HG03060 (cell line): ENCODE measurements at regions not wholly inside any gene's neighbourhood (a gene's known extent, or its start where the extent isn't known, plus 50 kb on each side); places are given as distances from the start of the nearest gene placed in this dataset.
"Not testable (repeated sequence)": the region's sequence is repeated elsewhere in the genome, so short reads cannot be mapped to it uniquely, and the experiment has no call there.

Experiments used
- ATAC-seq: cut with Tn5 transposase; IDR thresholded peaks from one replicate; pipeline ENCODE4 v1.9.1; 2021; ENCODE audit warnings: low read depth, moderate number of reproducible peaks; ENCODE audit not compliant: unreplicated experiment

DNA sequence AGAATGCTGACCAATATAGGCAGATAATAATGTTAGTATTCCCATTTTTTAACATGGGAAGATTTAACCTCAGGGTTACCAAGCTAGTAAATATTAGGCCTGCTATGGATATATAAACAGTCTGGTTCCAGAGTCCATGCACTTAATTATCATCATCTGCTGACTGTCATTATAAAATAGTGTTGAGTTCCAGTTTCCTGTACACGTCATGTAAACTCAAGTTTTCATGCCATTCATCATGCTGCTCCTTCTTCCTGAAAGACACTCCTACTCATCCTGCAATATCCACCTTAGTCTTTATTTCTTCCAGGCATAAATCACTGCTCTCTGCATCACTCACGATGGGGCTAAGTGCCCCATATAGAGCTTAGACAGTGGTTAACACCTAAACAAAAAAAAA is 420.8 kb upstream of the SPHKAP start:
- ATAC-seq: no peak

GRCh38 chr2:228600265-228600664 is 418.8 kb upstream of the SPHKAP start:
- no peak for ATAC-seq

DNA sequence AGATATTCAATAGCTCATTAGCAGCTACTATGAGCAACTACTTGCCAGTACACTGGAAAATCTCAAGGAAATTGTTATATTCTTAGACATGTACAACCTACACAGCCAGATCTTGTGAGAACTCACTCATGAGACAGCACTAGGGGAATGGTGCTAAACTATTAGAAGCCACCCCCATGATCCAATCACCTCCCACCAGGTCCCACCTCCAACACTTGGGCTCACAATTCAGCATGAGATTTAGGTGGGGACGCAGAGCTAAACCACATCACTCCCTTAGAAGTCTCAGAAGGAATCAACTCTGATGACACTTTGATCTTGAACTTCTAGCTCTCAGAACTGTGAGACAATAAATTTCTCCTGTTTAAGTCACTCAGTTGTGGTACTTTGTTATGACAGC is 418.3 kb upstream of the SPHKAP start:
- no peak for ATAC-seq

GRCh38 chr2:228599297-228599696 is 417.8 kb upstream of the SPHKAP start:
- ATAC-seq: no peak

DNA sequence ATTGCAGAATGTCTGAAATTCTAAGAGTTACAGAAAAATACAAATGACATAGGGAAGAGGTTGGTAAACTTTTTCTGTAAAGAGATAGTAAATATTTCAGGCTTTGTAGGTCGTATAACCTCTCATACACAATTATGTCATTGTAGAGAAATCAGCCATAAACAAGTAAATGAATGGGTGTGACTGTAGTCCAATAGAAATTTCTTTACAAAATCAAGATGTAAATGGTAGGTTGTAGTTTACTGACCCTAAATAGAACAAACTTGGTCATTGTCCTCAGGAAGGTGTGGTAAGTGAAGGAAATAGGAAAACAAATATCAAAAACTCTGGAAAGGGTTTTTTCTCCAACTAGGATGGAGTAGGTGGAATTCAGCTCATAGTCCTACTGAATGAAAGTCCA is 415.5 kb upstream of the SPHKAP start:
- ATAC-seq: no peak

- ATAC-seq: no peak
These were observed 412.5 kb upstream of the SPHKAP start for GRCh38 chr2:228594012-228594411.

GRCh38 chr2:228592925-228593324 is 411.4 kb upstream of the SPHKAP start:
- no peak for ATAC-seq

DNA sequence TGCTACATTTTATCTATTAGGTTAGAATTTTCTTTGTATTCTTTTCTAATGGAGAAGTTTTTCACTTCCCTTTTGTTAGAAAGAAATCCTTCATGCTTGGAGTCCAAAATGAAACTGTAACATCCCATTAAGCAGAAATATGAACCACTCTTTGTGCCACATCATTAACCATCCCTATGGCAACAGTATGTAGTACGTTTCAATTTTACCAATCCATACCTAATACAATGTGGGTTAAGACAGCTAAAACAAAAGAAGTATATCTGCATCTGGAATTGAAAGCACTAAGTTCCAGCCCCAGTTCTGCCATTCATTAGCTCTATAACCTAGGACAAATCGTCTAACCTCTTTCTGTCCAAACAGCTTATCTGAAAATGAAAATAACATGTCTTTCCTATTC is 409.2 kb upstream of the SPHKAP start:
- peak; percentile 99 for ATAC-seq

DNA sequence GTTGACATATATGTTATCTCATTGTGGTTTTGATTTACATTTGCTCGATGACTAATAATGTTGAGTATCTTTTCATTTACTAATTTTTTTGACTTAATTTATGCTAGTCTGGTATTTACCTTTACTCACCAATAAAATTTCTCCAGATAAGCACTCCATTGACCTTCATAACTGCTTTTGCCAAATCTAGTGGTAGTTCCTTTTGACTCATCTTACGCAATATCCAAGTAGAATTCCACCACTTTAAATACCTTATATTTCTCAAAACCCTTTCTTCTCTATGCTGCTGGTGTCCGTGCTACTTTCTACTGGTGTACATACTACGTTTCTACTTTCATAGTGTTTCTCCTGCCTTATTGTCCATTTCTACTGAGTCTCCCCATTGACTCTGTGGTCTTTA is 407.6 kb upstream of the SPHKAP start:
- ATAC-seq: no peak

DNA sequence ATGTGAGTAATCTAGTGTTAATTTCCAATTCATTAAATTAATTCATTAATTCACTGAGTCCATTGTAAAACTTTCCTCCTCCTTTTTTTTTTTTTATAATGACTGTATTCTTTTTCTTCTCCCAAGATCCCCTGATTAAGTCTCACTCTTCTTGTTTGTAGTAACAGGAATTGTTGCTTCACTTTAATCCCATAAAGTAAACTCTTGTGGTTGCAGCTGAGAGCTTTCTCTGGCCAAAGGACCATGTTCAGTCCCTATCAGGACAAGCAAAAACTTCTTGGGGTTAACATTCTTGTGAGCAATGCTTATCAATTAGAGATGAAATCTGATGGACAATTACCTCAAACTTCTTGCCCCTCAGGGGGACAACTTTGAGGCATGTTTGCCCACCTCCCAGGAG is 400.2 kb upstream of the SPHKAP start:
- ATAC-seq: no peak

- ATAC-seq: no peak
These were observed 394.4 kb upstream of the SPHKAP start for GRCh38 chr2:228575897-228576296.

GRCh38 chr2:228568275-228568674 is 386.8 kb upstream of the SPHKAP start:
- ATAC-seq: not testable (repeated sequence)

DNA sequence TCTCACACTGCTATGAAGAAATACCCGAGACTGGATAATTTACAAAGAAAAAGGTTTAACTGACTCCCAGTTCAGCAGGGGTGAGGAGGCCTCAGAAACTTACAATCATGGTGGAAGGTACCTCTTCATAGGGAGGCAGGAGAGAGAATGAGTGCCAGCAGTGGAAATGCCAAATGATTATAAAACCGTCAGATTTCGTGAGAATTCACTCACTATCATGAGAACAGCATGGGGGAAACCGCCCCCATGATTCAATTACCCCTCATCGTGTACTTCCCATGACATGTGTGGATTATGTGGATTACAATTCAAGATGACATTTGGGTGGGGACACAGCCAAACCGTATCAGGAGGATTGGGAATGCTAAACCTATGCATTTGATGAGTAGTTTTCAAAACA is 380.3 kb upstream of the SPHKAP start:
- ATAC-seq: no peak

GRCh38 chr2:228559774-228560415 is 378.4 kb upstream of the SPHKAP start:
- ATAC-seq: no peak

DNA sequence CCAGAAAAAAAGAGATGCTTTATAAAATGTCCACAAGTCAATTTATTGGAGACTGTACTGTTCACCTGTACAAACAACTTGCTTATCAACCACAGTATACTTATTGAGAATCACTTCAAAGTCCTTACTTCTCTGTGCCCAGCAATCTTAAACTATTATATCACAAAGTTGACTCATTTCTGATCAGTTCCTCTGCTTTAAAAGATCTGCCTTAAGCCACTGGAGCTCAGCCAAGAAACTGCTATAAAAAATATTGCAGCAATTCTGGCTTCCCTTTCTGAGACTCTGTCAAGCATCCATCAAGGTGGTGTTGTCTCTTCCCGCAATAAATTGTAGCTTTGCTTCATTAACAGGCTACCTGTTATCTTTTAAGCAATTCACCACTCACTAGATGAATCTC is 375.2 kb upstream of the SPHKAP start:
- no peak for ATAC-seq

GRCh38 chr2:228549441-228550007 is 368.0 kb upstream of the SPHKAP start:
- no peak for ATAC-seq

- no peak for ATAC-seq
These were observed 366.7 kb upstream of the SPHKAP start for GRCh38 chr2:228548230-228548629.

GRCh38 chr2:228545748-228546145 is 364.3 kb upstream of the SPHKAP start:
- ATAC-seq: no peak

DNA sequence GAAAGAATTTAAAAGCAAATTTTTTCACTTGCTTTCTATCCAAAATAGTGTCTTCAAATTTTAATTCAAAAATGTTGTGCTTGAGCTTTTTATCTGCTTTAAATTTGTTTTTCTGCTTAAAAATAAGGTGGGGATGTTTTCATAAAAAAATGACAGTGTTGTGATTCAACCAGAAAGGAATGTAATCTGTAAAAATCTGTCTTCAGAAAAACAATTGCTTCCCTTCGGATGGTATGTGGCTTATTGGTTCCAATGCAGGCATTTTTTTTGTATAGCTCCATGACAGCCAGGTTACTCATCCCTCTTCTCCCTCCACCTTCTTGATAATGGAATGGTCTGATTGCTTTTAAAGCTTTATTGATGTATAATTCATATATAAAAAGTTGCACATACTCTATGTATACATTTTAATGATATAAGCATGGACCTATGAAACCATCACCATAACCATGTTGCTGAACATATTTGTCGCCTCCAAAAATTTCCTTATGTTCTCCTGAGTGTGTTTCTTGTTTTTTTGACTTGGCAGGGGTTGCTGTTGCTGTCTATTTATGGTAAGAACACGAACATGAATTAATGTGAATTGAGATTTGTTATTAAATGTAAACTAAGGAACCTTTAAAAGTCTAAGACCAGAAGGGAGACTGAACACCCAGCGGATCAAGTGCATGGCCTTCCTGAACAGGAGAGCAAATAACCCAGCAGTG is 363.7 kb upstream of the SPHKAP start:
- no peak for ATAC-seq

DNA sequence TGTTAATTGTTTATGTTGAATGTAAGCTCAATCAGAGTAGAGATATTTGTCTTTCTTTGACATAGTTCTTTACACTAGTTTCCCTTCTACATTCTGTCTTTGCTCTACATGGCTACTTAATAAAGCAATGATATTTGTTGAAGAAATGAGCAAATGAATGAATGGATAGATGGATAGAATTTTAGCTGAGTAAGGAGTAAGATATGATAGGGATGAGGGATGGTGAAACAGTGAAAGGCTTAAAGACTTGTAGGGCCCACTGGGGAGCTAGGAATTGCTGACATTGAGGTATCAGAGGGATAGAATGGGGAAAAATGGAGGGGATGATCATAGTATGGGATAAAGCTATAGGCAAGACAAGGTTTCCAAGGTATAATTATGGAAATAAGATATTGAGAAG is 361.6 kb upstream of the SPHKAP start:
- ATAC-seq: no peak

GRCh38 chr2:228542277-228542676 is 360.8 kb upstream of the SPHKAP start:
- ATAC-seq: no peak

- no peak for ATAC-seq
These were observed 360.3 kb upstream of the SPHKAP start for GRCh38 chr2:228541789-228542188.
